HEK293 (cell line): ENCODE measurements at regions not wholly inside any gene's neighbourhood (a gene's known extent, or its start where the extent isn't known, plus 50 kb on each side); places are given as distances from the start of the nearest gene placed in this dataset.

Experiments used
- CTCF ChIA-PET: fragments of 350-600 bp; formaldehyde crosslinking; extraction: SDS; loops from one replicate; lab custom pipeline; 2021; ENCODE audit warnings: antibody characterized with exemption; lab: Yijun Ruan, JAX
- POLR2A ChIA-PET: fragments of 300-600 bp; formaldehyde crosslinking; extraction: SDS; loops from one replicate; lab custom pipeline; 2020; ENCODE audit warnings: antibody characterized with exemption, inconsistent platforms; lab: Yijun Ruan, JAX
- H3K27ac ChIP-seq: fragments of 200-500 bp; sonication (Bioruptor generic); 2 replicates; pipeline ENCODE4 v1.5.1; 2014; ENCODE audit warnings: low read depth, low read length, control low read depth, inconsistent platforms; ENCODE audit errors: extremely low read depth
- H3K36me3 ChIP-seq, 2 experiments: fragments of 200-500 bp in 1 of 2; sonication (Bioruptor generic) in 1 of 2; 1 replicate in 1 of 2; 2 replicates in 1 of 2; pipeline ENCODE4 v1.5.1; 2014 to 2017; ENCODE audit warnings: inconsistent platforms in 2 of 2, low read length in 2 of 2; ENCODE audit not compliant: control insufficient read depth in 2 of 2, insufficient read depth in 1 of 2
- H3K4me1 ChIP-seq: fragments of 200-500 bp; sonication (Bioruptor generic); 2 replicates; pipeline ENCODE4 v1.5.1; 2014; ENCODE audit warnings: mild to moderate bottlenecking, low read length, inconsistent platforms; ENCODE audit not compliant: control insufficient read depth, insufficient read depth
- H3K4me3 ChIP-seq: 2 replicates; pipeline ENCODE4 v1.5.1; 2011; ENCODE audit warnings: low read depth, mild to moderate bottlenecking, control low read depth, low read length, moderate library complexity
- H3K9me3 ChIP-seq: fragments of 200-500 bp; sonication (Bioruptor generic); 2 replicates; pipeline ENCODE4 v1.5.1; 2014; ENCODE audit warnings: low read depth, low read length, inconsistent platforms; ENCODE audit not compliant: control insufficient read depth, insufficient read depth
- GLI2 ChIP-seq: fragments of 450-650 bp; formaldehyde crosslinking; IDR thresholded peaks from 2 replicates; pipeline ENCODE4; 2017; ENCODE audit warnings: missing biosample characterization, missing genetic modification characterization, low read depth, borderline replicate concordance
- HIC1 ChIP-seq: fragments of 450-650 bp; formaldehyde crosslinking; IDR thresholded peaks from 2 replicates; pipeline ENCODE4 v1.5.1; 2016; ENCODE audit warnings: missing biosample characterization, missing genetic modification characterization
- KLF9 ChIP-seq: fragments of 450-650 bp; formaldehyde crosslinking; IDR thresholded peaks from 2 replicates; pipeline ENCODE4 v1.5.1; 2016; ENCODE audit warnings: missing biosample characterization, missing genetic modification characterization, low read depth
- PBX3 ChIP-seq: sonication (generic); formaldehyde crosslinking; IDR thresholded peaks from 2 replicates; pipeline ENCODE4 v1.8.1; 2022; ENCODE audit warnings: mild to moderate bottlenecking, moderate library complexity, missing genetic modification reagents
- SCRT2 ChIP-seq: fragments of 450-650 bp; formaldehyde crosslinking; IDR thresholded peaks from 2 replicates; pipeline ENCODE4 v1.5.1; 2016; ENCODE audit warnings: missing biosample characterization, missing genetic modification characterization
- SP3 ChIP-seq: fragments of 450-650 bp; formaldehyde crosslinking; IDR thresholded peaks from 2 replicates; pipeline ENCODE4 v1.5.1; 2016; ENCODE audit warnings: missing biosample characterization, missing genetic modification characterization
- ZBTB21 ChIP-seq: fragments of 450-650 bp; formaldehyde crosslinking; IDR thresholded peaks from 2 replicates; pipeline ENCODE4 v1.5.1; 2017; ENCODE audit warnings: missing biosample characterization, missing genetic modification characterization
- ZBTB7A ChIP-seq: fragments of 450-650 bp; formaldehyde crosslinking; IDR thresholded peaks from 2 replicates; pipeline ENCODE4 v1.5.1; 2016; ENCODE audit warnings: low read depth, missing biosample characterization, missing genetic modification characterization
- ZFP69B ChIP-seq: fragments of 450-650 bp; formaldehyde crosslinking; IDR thresholded peaks from 2 replicates; pipeline ENCODE4 v1.5.1; 2016; ENCODE audit warnings: missing biosample characterization, missing genetic modification characterization
- ZIC2 ChIP-seq: fragments of 450-650 bp; formaldehyde crosslinking; IDR thresholded peaks from 2 replicates; pipeline ENCODE4 v1.5.1; 2016; ENCODE audit warnings: missing biosample characterization, missing genetic modification characterization
- ZNF155 ChIP-seq: fragments of 450-650 bp; formaldehyde crosslinking; IDR thresholded peaks from 2 replicates; pipeline ENCODE4 v1.5.1; 2016; ENCODE audit warnings: missing biosample characterization, missing genetic modification characterization
- ZNF184 ChIP-seq: fragments of 450-650 bp; IDR thresholded peaks from 2 replicates; pipeline ENCODE4 v1.5.1; 2018; ENCODE audit warnings: missing biosample characterization, mild to moderate bottlenecking, missing genetic modification characterization
- ZNF221 ChIP-seq: fragments of 450-650 bp; formaldehyde crosslinking; IDR thresholded peaks from 2 replicates; pipeline ENCODE4 v1.5.1; 2017; ENCODE audit warnings: missing biosample characterization, missing genetic modification characterization, borderline replicate concordance
- ZNF26 ChIP-seq: fragments of 450-650 bp; formaldehyde crosslinking; IDR thresholded peaks from 2 replicates; pipeline ENCODE4 v1.5.1; 2016; ENCODE audit warnings: missing biosample characterization, missing genetic modification characterization
- ZNF274 ChIP-seq, 2 experiments: fragments of 200-500 bp in 1 of 2; fragments of 450-650 bp in 1 of 2; sonication (Bioruptor generic) in 1 of 2; formaldehyde crosslinking in 1 of 2; IDR thresholded peaks; 2 replicates each; pipeline versions ENCODE4 v1.5.1 to v1.6.1; 2014 to 2016; ENCODE audit warnings: borderline replicate concordance in 1 of 2, inconsistent platforms in 1 of 2, low read length in 1 of 2, missing biosample characterization in 1 of 2, missing genetic modification characterization in 1 of 2
- ZNF335 ChIP-seq: fragments of 450-650 bp; formaldehyde crosslinking; conservative IDR thresholded peaks from 2 replicates; pipeline ENCODE4 v1.5.1; 2016; ENCODE audit warnings: missing biosample characterization, missing genetic modification characterization
- ZNF404 ChIP-seq: fragments of 450-650 bp; formaldehyde crosslinking; IDR thresholded peaks from 2 replicates; pipeline ENCODE4 v1.5.1; 2017; ENCODE audit warnings: missing biosample characterization, missing genetic modification characterization
- ZNF449 ChIP-seq: fragments of 450-650 bp; formaldehyde crosslinking; IDR thresholded peaks from 2 replicates; pipeline ENCODE4 v1.5.1; 2017; ENCODE audit warnings: missing biosample characterization, mild to moderate bottlenecking, missing genetic modification characterization, moderate library complexity
- ZNF473 ChIP-seq: fragments of 450-650 bp; formaldehyde crosslinking; IDR thresholded peaks from 2 replicates; pipeline ENCODE4 v1.5.1; 2017; ENCODE audit warnings: missing biosample characterization, missing genetic modification characterization
- ZNF501 ChIP-seq: fragments of 450-650 bp; formaldehyde crosslinking; IDR thresholded peaks from 2 replicates; pipeline ENCODE4 v1.5.1; 2016; ENCODE audit warnings: missing biosample characterization, missing genetic modification characterization
- ZNF596 ChIP-seq: fragments of 450-650 bp; IDR thresholded peaks from 2 replicates; pipeline ENCODE4 v1.5.0; 2018; ENCODE audit warnings: missing biosample characterization, mild to moderate bottlenecking, missing genetic modification characterization, moderate library complexity
- ZNF610 ChIP-seq: fragments of 450-650 bp; formaldehyde crosslinking; IDR thresholded peaks from 2 replicates; pipeline ENCODE4 v1.5.1; 2016; ENCODE audit warnings: missing biosample characterization, missing genetic modification characterization, borderline replicate concordance
- ZNF645 ChIP-seq: fragments of 450-650 bp; formaldehyde crosslinking; IDR thresholded peaks from 2 replicates; pipeline ENCODE4; 2016; ENCODE audit warnings: missing biosample characterization, missing genetic modification characterization
- ZNF701 ChIP-seq: fragments of 450-650 bp; formaldehyde crosslinking; IDR thresholded peaks from 2 replicates; pipeline ENCODE4 v1.5.1; 2016; ENCODE audit warnings: missing biosample characterization, missing genetic modification characterization
- ZNF776 ChIP-seq: fragments of 450-650 bp; formaldehyde crosslinking; IDR thresholded peaks from 2 replicates; pipeline ENCODE4 v1.5.0; 2017; ENCODE audit warnings: missing biosample characterization, missing genetic modification characterization, borderline replicate concordance

- no peak for TF ChIP-seq ZBTB21 (tag by site-specific recombination)
- TF ChIP-seq ZNF645 (tag by site-specific recombination), result no peak
- no peak for TF ChIP-seq SCRT2 (tag by site-specific recombination)
- no peak for TF ChIP-seq ZNF335 (tag by site-specific recombination)
- TF ChIP-seq ZNF610 (tag by site-specific recombination), result no peak
- TF ChIP-seq ZNF274 (IDR thresholded peaks at IDR 0.05; ENCODE audit: low read length), result no peak
- TF ChIP-seq ZNF274 (tag by site-specific recombination; IDR thresholded peaks at IDR 0.05; ENCODE audit: borderline replicate concordance), result no peak
- no peak for TF ChIP-seq KLF9 (tag by site-specific recombination)
- TF ChIP-seq ZBTB7A (tag by site-specific recombination), result no peak
- TF ChIP-seq HIC1 (tag by site-specific recombination), result no peak
- TF ChIP-seq ZNF184 (tag by site-specific recombination), result no peak
- no peak for TF ChIP-seq ZNF449 (tag by site-specific recombination)
- no peak for TF ChIP-seq ZNF26 (tag by site-specific recombination)
- no peak for TF ChIP-seq ZNF473 (tag by site-specific recombination)
- TF ChIP-seq ZNF155, result no peak
- TF ChIP-seq ZFP69B, result no peak
- TF ChIP-seq, all 188 proteins: peak for 0
- H3K9me3 ChIP-seq, result no peaks in the 10 kb centered on the region
- ChIA-PET POLR2A (no interaction called here), CTCF (interaction anchor here (0.6 to 1.6 kb wide), 10 partner anchors 9 to 435 kb away, joined by 3 to 6 read pairs (median 3); no protein-coding TSS in a partner anchor)
- no peak overlapping the region for H3K4me3 ChIP-seq
- H3K36me3 ChIP-seq, result no peaks in the 10 kb centered on the region
- H3K4me1 ChIP-seq, result no peaks in the 10 kb centered on the region; the same call in 1 of the 2 replicates
- H3K27ac ChIP-seq, result no peak overlapping the region
Observed at GRCh38 chr5:145680169-145680568, 155.0 kb downstream of the PRELID2 start.

- Histone ChIP-seq H3K36me3 (no peaks in the 10 kb centered on the region), H3K9me3 (no peaks in the 10 kb centered on the region), H3K4me1 (no peaks in the 10 kb centered on the region; the same call in 1 of the 2 replicates), H3K27ac (no peak overlapping the region), H3K4me3 (no peak overlapping the region)
- ChIA-PET CTCF (interaction anchor here (0.6 kb wide), 1 partner anchor 17 kb away, joined by 4 read pairs; no protein-coding TSS in a partner anchor), POLR2A (no interaction called here)
- TF ChIP-seq PBX3 (CRISPR knock-in tag), result no peak
- TF ChIP-seq ZNF26 (tag by site-specific recombination), result no peak
- no peak for TF ChIP-seq ZNF221 (tag by site-specific recombination)
- TF ChIP-seq ZNF404 (tag by site-specific recombination), result no peak
- no peak for TF ChIP-seq ZNF501 (tag by site-specific recombination)
- TF ChIP-seq GLI2 (tag by site-specific recombination), result no peak
- TF ChIP-seq SP3, result no peak
- TF ChIP-seq ZNF701 (tag by site-specific recombination), result no peak
- no peak for TF ChIP-seq ZNF596
- no peak for TF ChIP-seq ZIC2 (tag by site-specific recombination)
- no peak for TF ChIP-seq ZNF776 (tag by site-specific recombination)
Observed at GRCh38 chr5:145678255-145678654, 156.9 kb downstream of the PRELID2 start.
